AG04449 (cell line): ENCODE measurements at regions not wholly inside any gene's neighbourhood (a gene's known extent, or its start where the extent isn't known, plus 50 kb on each side); places are given as distances from the start of the nearest gene placed in this dataset.

Source experiments
- CTCF ChIA-PET: fragments of 350-600 bp; formaldehyde crosslinking; extraction: SDS; loops from one replicate; lab custom pipeline; 2021; ENCODE audit warnings: antibody characterized with exemption; lab: Yijun Ruan, JAX
- POLR2A ChIA-PET: fragments of 400-600, 350-600 bp; formaldehyde crosslinking; extraction: SDS; loops from one replicate; lab custom pipeline; 2020; ENCODE audit warnings: antibody characterized with exemption, inconsistent platforms; lab: Yijun Ruan, JAX
- DNase-seq: peaks from one replicate; pipeline ENCODE4 v3.0.0-alpha.2; 2010; ENCODE audit warnings: low read depth, low spot score
- H3K4me3 ChIP-seq: 2 replicates; pipeline ENCODE4 v1.5.1; 2011; ENCODE audit warnings: low read depth, mild to moderate bottlenecking, control low read depth, low read length
- TF ChIP-seq, protein P1 (sequence below): IDR thresholded peaks from one replicate; pipeline ENCODE4 v1.5.1; 2011; ENCODE audit warnings: mild to moderate bottlenecking, moderate library complexity, low read length, control low read depth, inconsistent platforms; ENCODE audit not compliant: insufficient read depth; ENCODE audit errors: missing control alignments

DNA sequence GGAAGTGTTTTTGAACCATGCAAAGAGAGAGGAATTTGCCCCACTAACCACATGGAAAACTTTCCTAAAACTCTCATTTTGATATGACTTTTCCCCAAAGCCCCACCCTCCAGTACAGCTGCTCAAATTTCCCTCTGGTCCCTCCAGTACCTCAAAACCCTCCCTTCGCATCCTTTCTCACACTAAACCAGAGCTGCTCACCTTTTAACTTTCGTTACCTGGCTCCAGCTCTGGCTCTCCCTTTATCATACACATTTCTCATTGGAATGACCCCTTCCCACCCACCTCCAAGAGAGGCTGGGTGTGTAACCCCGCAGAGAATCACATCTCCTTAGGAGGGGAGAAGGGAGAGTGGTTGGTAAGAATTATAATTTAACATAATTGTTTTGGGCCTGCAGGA lies 86.8 kb upstream of the NDUFV2 start:
- ChIA-PET CTCF (interaction anchor here (1.2 to 3.1 kb wide), 4 partner anchors 16 to 362 kb away, joined by 3 to 11 read pairs (median 5); no protein-coding TSS in a partner anchor), POLR2A (no interaction called here)
- DNase-seq, result no peak
- TF ChIP-seq, protein P1, sequence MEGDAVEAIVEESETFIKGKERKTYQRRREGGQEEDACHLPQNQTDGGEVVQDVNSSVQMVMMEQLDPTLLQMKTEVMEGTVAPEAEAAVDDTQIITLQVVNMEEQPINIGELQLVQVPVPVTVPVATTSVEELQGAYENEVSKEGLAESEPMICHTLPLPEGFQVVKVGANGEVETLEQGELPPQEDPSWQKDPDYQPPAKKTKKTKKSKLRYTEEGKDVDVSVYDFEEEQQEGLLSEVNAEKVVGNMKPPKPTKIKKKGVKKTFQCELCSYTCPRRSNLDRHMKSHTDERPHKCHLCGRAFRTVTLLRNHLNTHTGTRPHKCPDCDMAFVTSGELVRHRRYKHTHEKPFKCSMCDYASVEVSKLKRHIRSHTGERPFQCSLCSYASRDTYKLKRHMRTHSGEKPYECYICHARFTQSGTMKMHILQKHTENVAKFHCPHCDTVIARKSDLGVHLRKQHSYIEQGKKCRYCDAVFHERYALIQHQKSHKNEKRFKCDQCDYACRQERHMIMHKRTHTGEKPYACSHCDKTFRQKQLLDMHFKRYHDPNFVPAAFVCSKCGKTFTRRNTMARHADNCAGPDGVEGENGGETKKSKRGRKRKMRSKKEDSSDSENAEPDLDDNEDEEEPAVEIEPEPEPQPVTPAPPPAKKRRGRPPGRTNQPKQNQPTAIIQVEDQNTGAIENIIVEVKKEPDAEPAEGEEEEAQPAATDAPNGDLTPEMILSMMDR, result no peak
- H3K4me3 ChIP-seq, result no peak overlapping the region

DNA sequence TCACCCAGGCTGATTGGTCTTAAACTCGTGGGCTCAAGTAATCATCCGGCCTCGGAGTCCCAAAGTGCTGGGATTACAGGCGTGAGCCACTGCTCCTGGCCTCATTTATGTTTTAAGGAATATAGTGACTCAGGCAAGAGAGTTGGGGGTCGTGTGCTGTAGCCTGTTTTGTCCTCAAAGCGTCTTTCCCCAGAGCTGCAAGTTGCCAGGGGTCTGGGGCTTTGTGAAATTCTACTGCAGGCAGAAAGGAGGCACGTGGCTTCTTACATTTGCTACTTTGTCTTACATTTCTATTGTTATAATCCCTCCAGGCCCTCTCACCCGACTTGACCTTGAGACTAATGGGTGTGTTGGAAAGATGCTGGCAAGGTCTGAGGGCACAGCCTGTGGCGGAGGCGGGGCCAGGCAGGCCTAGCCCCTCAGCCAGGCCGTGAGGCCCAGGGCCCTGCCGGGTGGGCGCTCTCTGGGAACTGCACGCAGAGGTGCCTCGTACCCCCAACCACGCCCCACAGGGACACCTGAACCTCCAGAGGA lies 85.8 kb upstream of the NDUFV2 start:
- CTCF ChIA-PET, result interaction anchor here (1.1 to 3.1 kb wide), 5 partner anchors 15 to 363 kb away, joined by 3 to 11 read pairs (median 4); no protein-coding TSS in a partner anchor
- POLR2A ChIA-PET, result interaction anchor here (1.1 to 1.2 kb wide), 2 partner anchors 17 to 33 kb away, joined by 3 to 6 read pairs; no protein-coding TSS in a partner anchor
- TF ChIP-seq, protein P1, result no peak
- peak overlapping the region; percentile 19 for H3K4me3 ChIP-seq
- DNase-seq, result no peak

DNA sequence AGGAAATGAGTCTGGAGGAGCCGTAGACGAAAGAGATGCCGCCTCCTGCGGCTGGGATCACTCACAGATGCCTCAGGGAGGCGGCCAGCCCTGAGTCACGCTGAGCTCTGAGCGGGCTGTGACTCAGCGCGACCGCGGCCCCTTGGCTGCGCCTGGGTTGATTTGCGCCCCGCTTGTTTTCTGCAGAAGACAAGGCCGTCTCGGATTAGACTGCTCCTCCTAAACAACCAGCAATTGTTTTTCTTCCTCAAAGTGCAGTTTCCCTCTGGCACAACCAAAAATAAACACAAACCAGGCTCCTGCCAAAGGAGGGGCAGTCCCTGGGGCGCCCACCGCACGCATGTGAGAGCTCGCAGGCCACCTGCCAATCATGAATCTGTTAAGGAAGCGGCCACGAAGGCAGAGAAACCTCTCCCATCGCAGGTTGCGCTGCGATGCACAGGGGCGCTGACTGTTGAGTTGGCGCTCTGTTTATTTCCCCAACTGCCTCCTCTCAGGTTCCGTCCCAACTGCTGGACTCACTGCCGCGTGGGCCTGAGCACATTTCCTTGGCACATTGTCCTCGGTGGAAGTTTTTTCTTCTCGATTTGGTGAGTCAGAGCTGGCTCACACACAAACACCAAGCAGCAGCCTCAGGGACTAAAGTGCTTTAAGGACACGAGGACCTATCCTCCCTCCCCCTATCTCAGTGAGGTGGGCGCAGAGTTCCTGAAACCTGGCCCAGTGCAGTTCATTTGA lies 85.2 kb upstream of the NDUFV2 start:
- TF ChIP-seq, protein P1, result no peak
- ChIA-PET CTCF (interaction anchor here (1.1 to 3.1 kb wide), 4 partner anchors 15 to 363 kb away, joined by 3 to 11 read pairs (median 4); no protein-coding TSS in a partner anchor), POLR2A (interaction anchor here (0.6 to 1.2 kb wide), 3 partner anchors 8 to 32 kb away, joined by 3 to 6 read pairs (median 3); no protein-coding TSS in a partner anchor)
- peak overlapping the region; percentile 19; the same call in 1 of the 2 replicates for H3K4me3 ChIP-seq
- no peak for DNase-seq

DNA sequence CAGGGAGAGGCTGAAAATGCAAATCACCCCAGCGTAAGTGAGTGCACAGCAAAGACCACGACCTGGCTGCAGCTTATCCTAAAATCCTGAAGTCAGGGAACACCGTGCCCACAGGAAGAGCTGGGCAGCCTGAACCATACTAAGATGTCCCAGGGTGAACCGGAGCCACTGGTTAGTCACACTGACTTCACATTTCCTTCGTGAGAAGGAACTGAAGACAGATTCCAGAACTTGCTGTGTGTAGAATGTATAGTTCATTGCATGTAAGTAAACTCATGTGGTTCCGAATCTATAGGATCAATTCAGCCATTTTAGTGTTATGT lies 84.6 kb upstream of the NDUFV2 start:
- CTCF ChIA-PET, result interaction anchor here (1.9 to 3.1 kb wide), 2 partner anchors 18 to 364 kb away, joined by 6 to 11 read pairs; no protein-coding TSS in a partner anchor
- POLR2A ChIA-PET, result interaction anchor here (0.6 to 1.2 kb wide), 2 partner anchors 7 to 16 kb away, joined by 3 to 6 read pairs; no protein-coding TSS in a partner anchor
- DNase-seq, result no peak
- TF ChIP-seq, protein P1, result no peak
- H3K4me3 ChIP-seq, result no peak overlapping the region

DNA sequence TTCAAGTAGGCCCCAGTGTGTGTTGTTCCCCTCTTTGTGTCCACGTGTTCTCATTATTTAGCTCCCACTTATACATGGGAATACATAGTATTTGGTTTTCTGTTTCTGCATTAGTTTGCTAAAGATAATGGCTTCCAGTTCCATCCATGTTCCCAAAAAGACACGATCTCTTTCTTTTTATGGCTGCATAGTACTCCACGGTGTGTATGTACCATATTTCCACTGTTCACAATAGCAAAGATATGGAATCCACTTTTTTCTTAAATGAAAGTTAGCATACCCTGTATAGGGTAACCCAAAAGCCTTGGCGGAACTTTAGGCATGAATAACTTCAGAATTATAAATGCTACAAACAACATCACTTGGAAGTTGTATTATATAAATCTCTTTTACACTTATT lies 83.4 kb upstream of the NDUFV2 start:
- H3K4me3 ChIP-seq, result no peak overlapping the region
- DNase-seq, result no peak
- CTCF ChIA-PET, result interaction anchor here (0.7 kb wide), 1 partner anchor 37 kb away, joined by 3 read pairs; no protein-coding TSS in a partner anchor
- TF ChIP-seq, protein P1, result no peak
- POLR2A ChIA-PET, result no interaction called here

DNA sequence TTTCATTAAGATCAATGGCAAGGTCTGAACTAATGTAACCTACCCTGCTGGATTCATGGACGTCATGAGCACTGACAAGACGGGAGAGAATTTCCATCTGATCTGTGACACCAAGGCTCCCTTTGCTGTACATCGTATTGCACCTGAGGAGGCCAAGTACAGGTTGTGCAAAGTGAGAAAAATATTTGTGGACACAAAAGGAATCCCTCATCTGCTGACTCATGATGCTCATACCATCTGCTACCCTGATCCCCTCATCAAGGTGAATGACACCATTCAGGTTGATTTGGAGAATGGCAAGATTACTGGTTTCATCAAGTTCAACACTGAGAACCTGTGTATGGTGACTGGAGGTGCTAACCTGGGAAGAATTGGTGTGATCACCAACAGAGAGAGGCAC lies 82.3 kb upstream of the NDUFV2 start:
- DNase-seq, result no peak
- TF ChIP-seq, protein P1, result no peak
- POLR2A ChIA-PET, result interaction anchor here (0.7 kb wide), 1 partner anchor 1439 kb away, joined by 3 read pairs; no protein-coding TSS in a partner anchor
- H3K4me3 ChIP-seq, result no peak overlapping the region
- CTCF ChIA-PET, result no interaction called here
